ENCODE measurements at regions not wholly inside any gene's neighbourhood (a gene's known extent, or its start where the extent isn't known, plus 50 kb on each side); places are given as distances from the start of the nearest gene placed in this dataset.

DNA sequence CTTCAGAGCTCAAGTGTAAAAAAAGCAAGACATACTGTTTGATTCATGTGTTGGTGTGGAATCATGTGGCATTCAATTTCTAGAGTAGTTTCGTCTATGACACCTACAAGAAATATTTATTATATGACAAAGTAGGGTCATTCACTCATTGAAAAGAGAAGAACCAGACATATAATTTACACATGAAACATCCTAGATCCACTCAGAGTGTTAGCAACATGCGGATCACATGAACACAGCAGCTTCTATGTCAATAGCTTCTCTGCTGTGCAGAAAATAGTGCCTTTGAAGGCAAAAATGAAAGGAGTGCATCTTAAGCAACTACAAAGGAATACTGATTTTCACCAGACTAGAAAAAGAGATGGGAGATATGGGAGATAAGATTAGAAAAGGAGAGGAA is 569.8 kb downstream of the RPS29 start:
- 76 to 88% (median 82%) methylated on average over 2 of the region's 2 CpGs for WGBS, 4 donors
- TF ChIP-seq POLR2A (IDR thresholded peaks at IDR 0.05): no peak
- TF ChIP-seq, protein P1, sequence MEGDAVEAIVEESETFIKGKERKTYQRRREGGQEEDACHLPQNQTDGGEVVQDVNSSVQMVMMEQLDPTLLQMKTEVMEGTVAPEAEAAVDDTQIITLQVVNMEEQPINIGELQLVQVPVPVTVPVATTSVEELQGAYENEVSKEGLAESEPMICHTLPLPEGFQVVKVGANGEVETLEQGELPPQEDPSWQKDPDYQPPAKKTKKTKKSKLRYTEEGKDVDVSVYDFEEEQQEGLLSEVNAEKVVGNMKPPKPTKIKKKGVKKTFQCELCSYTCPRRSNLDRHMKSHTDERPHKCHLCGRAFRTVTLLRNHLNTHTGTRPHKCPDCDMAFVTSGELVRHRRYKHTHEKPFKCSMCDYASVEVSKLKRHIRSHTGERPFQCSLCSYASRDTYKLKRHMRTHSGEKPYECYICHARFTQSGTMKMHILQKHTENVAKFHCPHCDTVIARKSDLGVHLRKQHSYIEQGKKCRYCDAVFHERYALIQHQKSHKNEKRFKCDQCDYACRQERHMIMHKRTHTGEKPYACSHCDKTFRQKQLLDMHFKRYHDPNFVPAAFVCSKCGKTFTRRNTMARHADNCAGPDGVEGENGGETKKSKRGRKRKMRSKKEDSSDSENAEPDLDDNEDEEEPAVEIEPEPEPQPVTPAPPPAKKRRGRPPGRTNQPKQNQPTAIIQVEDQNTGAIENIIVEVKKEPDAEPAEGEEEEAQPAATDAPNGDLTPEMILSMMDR (IDR thresholded peaks at IDR 0.05): no peak
- no peaks in the 10 kb centered on the region for H3K36me3 ChIP-seq (replicated peaks in 1 of 2)
- H3K4me1 ChIP-seq (replicated peaks in 1 of 2): no peaks in the 10 kb centered on the region
- H3K9me3 ChIP-seq (replicated peaks in 1 of 3): no peaks in the 10 kb centered on the region
- H3K4me3 ChIP-seq: no peak overlapping the region
- H3K27me3 ChIP-seq: no peaks in the 10 kb centered on the region
- no peak for DNase-seq
- intact Hi-C loops (cut with DNase I): no loop called here
- H3K27ac ChIP-seq: no peak overlapping the region

DNA sequence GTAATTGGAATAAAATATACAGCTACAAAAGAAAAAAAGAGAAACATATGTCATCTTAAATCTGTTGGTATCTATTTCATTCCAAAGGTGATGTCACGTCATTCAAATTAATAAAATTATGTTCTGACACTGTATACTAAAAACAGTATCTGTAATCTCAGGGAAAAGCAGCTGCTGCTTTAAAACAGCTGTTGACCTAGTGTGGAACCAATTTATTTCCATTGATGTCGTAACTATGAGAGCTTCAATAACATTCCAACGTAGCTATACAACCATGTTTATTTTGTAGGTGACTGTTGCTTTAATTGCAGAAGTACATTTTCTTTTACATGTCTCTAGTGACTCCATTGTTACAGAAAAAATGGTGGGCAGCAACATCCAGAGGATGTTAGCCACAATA is 571.7 kb downstream of the RPS29 start:
- no peaks in the 10 kb centered on the region for H3K9me3 ChIP-seq (replicated peaks in 1 of 3)
- H3K4me3 ChIP-seq: no peak overlapping the region
- H3K27me3 ChIP-seq: no peaks in the 10 kb centered on the region
- intact Hi-C loops (cut with DNase I): no loop called here
- no peak for DNase-seq
- 71 to 78% (median 74%) methylated on average over 3 of the region's 3 CpGs for WGBS, 4 donors
- H3K4me1 ChIP-seq (replicated peaks in 1 of 2): no peaks in the 10 kb centered on the region
- H3K27ac ChIP-seq: no peak overlapping the region
- TF ChIP-seq, protein P1 (IDR thresholded peaks at IDR 0.05): no peak
- TF ChIP-seq POLR2A (IDR thresholded peaks at IDR 0.05): no peak
- H3K36me3 ChIP-seq (replicated peaks in 1 of 2): no peaks in the 10 kb centered on the region

GRCh38 chr14:49008363-49008762 is 577.8 kb downstream of the RPS29 start:
- DNase-seq: no peak
- Histone ChIP-seq H3K4me1 (replicated peaks in 1 of 2) (no peaks in the 10 kb centered on the region), H3K9me3 (replicated peaks in 1 of 3) (no peaks in the 10 kb centered on the region), H3K4me3 (no peak overlapping the region), H3K27me3 (no peaks in the 10 kb centered on the region), H3K27ac (no peak overlapping the region), H3K36me3 (replicated peaks in 1 of 2) (no peaks in the 10 kb centered on the region)
- intact Hi-C loops (cut with DNase I): no loop called here
- 43 to 55% (median 51%) methylated on average over 3 of the region's 3 CpGs for WGBS, 4 donors
- TF ChIP-seq, protein P1 (IDR thresholded peaks at IDR 0.05): no peak
- TF ChIP-seq POLR2A (IDR thresholded peaks at IDR 0.05): no peak

- no peak for DNase-seq
- WGBS, 4 donors: 80 to 90% (median 85%) methylated on average over 4 of the region's 4 CpGs
- intact Hi-C loops (cut with DNase I): no loop called here
- Histone ChIP-seq H3K4me3 (no peak overlapping the region), H3K27ac (no peak overlapping the region), H3K4me1 (replicated peaks in 1 of 2) (no peaks in the 10 kb centered on the region), H3K9me3 (replicated peaks in 1 of 3) (no peaks in the 10 kb centered on the region), H3K27me3 (no peaks in the 10 kb centered on the region), H3K36me3 (replicated peaks in 1 of 2) (no peaks in the 10 kb centered on the region)
- no peak for TF ChIP-seq POLR2A (IDR thresholded peaks at IDR 0.05)
- TF ChIP-seq, protein P1 (IDR thresholded peaks at IDR 0.05): no peak
Measured at GRCh38 chr14:48991141-48991540, 595.0 kb downstream of the RPS29 start.

All from adrenal gland (tissue), 9 donors.